Gastroesophageal sphincter (tissue), 4 donors: ENCODE measurements at regions not wholly inside any gene's neighbourhood (a gene's known extent, or its start where the extent isn't known, plus 50 kb on each side); places are given as distances from the start of the nearest gene placed in this dataset.
A peak's percentile ranks its signal among the peaks of the same experiment; 100 is the strongest.

Experiments used
- ATAC-seq: fragments of 150-250 bp; one replicate; pipeline ENCODE4 v1.9.1; 2016; ENCODE audit warnings: mild to moderate bottlenecking, moderate library complexity
- H3K27ac ChIP-seq, 4 donors: fragments of 200-600 bp; sonication (generic) in 3 of 4; 1 replicate in 3 of 4; 2 replicates in 1 of 4; pipeline ENCODE4 v1.5.1; 2016 to 2019
- H3K27me3 ChIP-seq: fragments of 200-600 bp; sonication (generic); one replicate; pipeline ENCODE4 v1.5.1; 2019
- H3K36me3 ChIP-seq, 2 donors: fragments of 200-600 bp; sonication (generic); one replicate each; pipeline ENCODE4 v1.5.1; 2019; ENCODE audit warnings: control low read depth in 1 of 2
- H3K4me1 ChIP-seq, 3 donors: fragments of 200-600 bp; sonication (generic); 1 replicate in 2 of 3; 2 replicates in 1 of 3; pipeline ENCODE4 v1.5.1; 2016 to 2019; ENCODE audit warnings: control low read depth in 2 of 3
- H3K4me3 ChIP-seq, 2 donors: fragments of 200-600 bp; sonication (generic); one replicate each; pipeline ENCODE4 v1.5.1; 2019; ENCODE audit warnings: mild to moderate bottlenecking in 1 of 2, moderate library complexity in 1 of 2
- H3K9me3 ChIP-seq, 3 donors: fragments of 200-600 bp; sonication (generic); one replicate each; pipeline ENCODE4 v1.5.1; 2017 to 2019; ENCODE audit warnings: control low read depth in 2 of 3
- CTCF ChIP-seq, 4 experiments: fragments of 200-600 bp in 2 of 4; fragments of 450-650 bp in 2 of 4; sonication (generic) in 1 of 4; IDR thresholded peaks; one replicate each; pipeline ENCODE4 v1.5.1; 2017 to 2019; ENCODE audit warnings: antibody characterized with exemption in 4 of 4, mild to moderate bottlenecking in 2 of 4, moderate library complexity in 2 of 4
- EP300 ChIP-seq: sonication (generic); formaldehyde crosslinking; IDR thresholded peaks from one replicate; pipeline ENCODE4 v1.6.1; 2017; ENCODE audit warnings: antibody characterized with exemption, mild to moderate bottlenecking
- POLR2A ChIP-seq, 2 donors: fragments of 450-650 bp; IDR thresholded peaks; one replicate each; pipeline ENCODE4 v1.6.1; 2017; ENCODE audit warnings: antibody characterized with exemption in 2 of 2, mild to moderate bottlenecking in 2 of 2, moderate library complexity in 1 of 2
- POLR2AphosphoS5 ChIP-seq: sonication (generic); formaldehyde crosslinking; IDR thresholded peaks from one replicate; pipeline ENCODE4 v1.6.1; 2017; ENCODE audit warnings: antibody characterized with exemption
- WGBS, 2 donors: methylation state at CpG; one replicate each; pipeline ENCODE4 v1.1.5; 2018; ENCODE audit warnings: low coverage in 1 of 2; 5-methylcytosine and 5-hydroxymethylcytosine counted together

GRCh38 chrX:150198776-150199175 lies 164.3 kb upstream of the MAMLD1 start:
- 60% methylated on average over 1 of the region's 2 CpGs; no CpG with 5 or more reads in 1 of the 2 donors for WGBS, 2 donors
- no peaks in the 10 kb centered on the region for H3K36me3 ChIP-seq
- H3K27me3 ChIP-seq = no peaks in the 10 kb centered on the region
- no peaks in the 10 kb centered on the region for H3K9me3 ChIP-seq
- TF ChIP-seq EP300 = no peak
- no peak for TF ChIP-seq CTCF (IDR thresholded peaks at IDR 0.05)
- TF ChIP-seq POLR2A (IDR thresholded peaks at IDR 0.05) = no peak
- TF ChIP-seq POLR2AphosphoS5 = no peak
- no peak overlapping the region for H3K27ac ChIP-seq
- ATAC-seq = no peak
- no peak overlapping the region for H3K4me3 ChIP-seq
- no peaks in the 10 kb centered on the region for H3K4me1 ChIP-seq

GRCh38 chrX:150199181-150199580 lies 163.9 kb upstream of the MAMLD1 start:
- Histone ChIP-seq H3K27me3 (no peaks in the 10 kb centered on the region), H3K4me3 (no peak overlapping the region), H3K9me3 (no peaks in the 10 kb centered on the region), H3K27ac (no peak overlapping the region), H3K36me3 (no peaks in the 10 kb centered on the region), H3K4me1 (no peaks in the 10 kb centered on the region)
- 77% methylated on average over 3 of the region's 5 CpGs; no CpG with 5 or more reads in 1 of the 2 donors for WGBS, 2 donors
- TF ChIP-seq POLR2A (IDR thresholded peaks at IDR 0.05) = no peak
- no peak for TF ChIP-seq POLR2AphosphoS5
- TF ChIP-seq CTCF (IDR thresholded peaks at IDR 0.05) = no peak
- TF ChIP-seq EP300 = no peak
- no peak for ATAC-seq

- no peaks in the 10 kb centered on the region for H3K4me1 ChIP-seq
- no peaks in the 10 kb centered on the region for H3K9me3 ChIP-seq
- no peaks in the 10 kb centered on the region for H3K36me3 ChIP-seq
- TF ChIP-seq CTCF (IDR thresholded peaks at IDR 0.05) = no peak
- TF ChIP-seq POLR2A (IDR thresholded peaks at IDR 0.05) = no peak
- no peak for TF ChIP-seq EP300
- no peak for TF ChIP-seq POLR2AphosphoS5
- no peak overlapping the region for H3K4me3 ChIP-seq
- no peak for ATAC-seq
- 100% methylated on average over 1 of the region's 3 CpGs; no CpG with 5 or more reads in 1 of the 2 donors for WGBS, 2 donors
- H3K27me3 ChIP-seq = no peaks in the 10 kb centered on the region
- H3K27ac ChIP-seq = no peak overlapping the region
Measured at GRCh38 chrX:150199803-150200202, 163.3 kb upstream of the MAMLD1 start.

- TF ChIP-seq POLR2AphosphoS5 (no peak), POLR2A (IDR thresholded peaks at IDR 0.05) (no peak), CTCF (IDR thresholded peaks at IDR 0.05) (no peak), EP300 (no peak)
- no peak for ATAC-seq
- H3K4me3 ChIP-seq = no peak overlapping the region
- no peaks in the 10 kb centered on the region for H3K36me3 ChIP-seq
- H3K9me3 ChIP-seq = no peaks in the 10 kb centered on the region
- H3K27me3 ChIP-seq = no peaks in the 10 kb centered on the region
- no CpG with 5 or more reads among the region's 2 CpGs for WGBS, 2 donors
- H3K4me1 ChIP-seq = no peaks in the 10 kb centered on the region
- peak overlapping the region in 1 of 4 donors; percentile 6 for H3K27ac ChIP-seq
Measured at GRCh38 chrX:150200361-150200760, 162.8 kb upstream of the MAMLD1 start.

- ATAC-seq = peak; percentile 87
- Histone ChIP-seq H3K27me3 (no peaks in the 10 kb centered on the region), H3K36me3 (no peaks in the 10 kb centered on the region), H3K4me3 (no peak overlapping the region), H3K9me3 (no peaks in the 10 kb centered on the region), H3K4me1 (no peaks in the 10 kb centered on the region), H3K27ac (peak overlapping the region in 1 of 4 donors; percentile 6)
- WGBS, 2 donors = no CpG with 5 or more reads among the region's 5 CpGs
- TF ChIP-seq CTCF (IDR thresholded peaks at IDR 0.05) (no peak), EP300 (no peak), POLR2AphosphoS5 (peak; percentile 24)
Measured at GRCh38 chrX:150200820-150201287, 162.3 kb upstream of the MAMLD1 start.
